ENCODE measurements at regions not wholly inside any gene's neighbourhood (a gene's known extent, or its start where the extent isn't known, plus 50 kb on each side); places are given as distances from the start of the nearest gene placed in this dataset.

DNA sequence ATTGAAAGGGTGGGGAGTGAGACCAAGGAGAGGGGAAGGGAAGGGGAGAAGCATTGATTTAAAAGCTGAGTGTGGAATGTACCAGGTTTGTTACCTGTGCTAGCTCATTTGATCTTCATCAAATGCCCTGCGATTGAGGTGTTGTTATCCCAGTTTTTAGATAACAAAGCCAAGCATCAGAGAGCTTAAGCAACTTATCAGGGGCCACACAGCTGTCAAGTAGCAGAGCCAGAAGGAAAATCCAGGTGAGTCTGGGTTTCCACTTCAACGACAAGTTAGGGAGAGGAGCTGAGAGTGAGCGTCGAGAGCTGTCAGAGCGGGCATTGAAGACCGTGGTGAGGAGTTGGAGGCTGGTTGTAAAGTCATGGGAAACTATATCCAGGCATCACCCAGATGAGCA lies 146.9 kb upstream of the IRF2BP2 start:
- no peak for DNase-seq (ENCODE audit: low spot score)

DNA sequence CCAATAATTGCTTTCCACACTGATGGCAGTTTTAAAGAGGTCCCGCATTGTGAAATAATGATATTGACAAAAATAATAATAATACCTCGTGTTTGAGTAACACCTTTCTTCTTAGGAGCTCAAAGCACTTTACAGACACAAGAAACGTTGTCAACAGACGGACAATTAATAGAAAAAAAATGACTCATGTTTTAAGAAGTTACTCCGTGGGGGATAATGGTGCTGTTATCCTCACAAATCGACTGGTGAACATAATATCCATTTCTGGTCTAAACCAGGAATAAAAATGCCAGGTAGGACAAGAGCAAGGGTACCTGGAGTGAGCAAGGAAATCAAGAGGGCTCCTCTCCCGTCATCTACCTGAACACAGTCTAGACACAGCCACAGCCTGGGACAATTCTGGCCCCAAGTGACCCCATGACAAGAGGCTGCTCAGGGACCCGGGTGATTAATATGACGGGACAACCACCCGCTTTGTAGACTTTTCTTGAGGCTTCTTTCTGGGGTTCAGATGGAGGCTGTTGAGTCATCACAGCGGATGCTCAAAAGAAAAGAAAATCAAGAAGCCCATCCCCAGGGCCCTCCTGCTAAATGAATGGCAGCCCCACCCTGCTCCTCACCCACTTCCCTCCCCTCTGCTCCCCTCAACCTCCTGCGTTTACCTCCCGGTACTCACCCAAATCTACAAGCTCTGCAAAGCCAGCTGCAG lies 146.2 kb upstream of the IRF2BP2 start:
- no peak for DNase-seq (ENCODE audit: low spot score)

- no peak for DNase-seq (ENCODE audit: low spot score)
Observed at GRCh38 chr1:234755449-234755863, 145.5 kb upstream of the IRF2BP2 start.

DNA sequence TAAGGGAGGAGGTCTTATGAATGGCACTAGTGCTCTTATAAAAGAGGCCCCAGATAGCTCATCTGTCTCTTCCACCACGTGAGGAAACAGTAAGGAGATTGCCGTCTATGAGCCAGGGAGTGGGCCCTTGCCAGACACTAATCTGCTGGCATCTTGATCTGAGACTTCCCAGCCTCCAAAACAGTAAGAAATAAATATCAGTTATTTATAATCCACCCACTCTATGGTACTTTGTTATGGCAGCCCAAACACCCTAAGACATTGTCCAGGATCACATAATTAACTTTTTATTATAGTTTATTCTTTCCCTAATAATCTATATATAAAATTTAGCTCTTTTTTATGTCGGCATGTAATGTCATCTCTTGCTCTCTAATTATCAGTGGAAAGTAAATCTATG lies 144.0 kb upstream of the IRF2BP2 start:
- no peak for DNase-seq (ENCODE audit: low spot score)

- DNase-seq (ENCODE audit: low spot score): no peak
Observed at GRCh38 chr1:234752927-234753326, 142.9 kb upstream of the IRF2BP2 start.

DNA sequence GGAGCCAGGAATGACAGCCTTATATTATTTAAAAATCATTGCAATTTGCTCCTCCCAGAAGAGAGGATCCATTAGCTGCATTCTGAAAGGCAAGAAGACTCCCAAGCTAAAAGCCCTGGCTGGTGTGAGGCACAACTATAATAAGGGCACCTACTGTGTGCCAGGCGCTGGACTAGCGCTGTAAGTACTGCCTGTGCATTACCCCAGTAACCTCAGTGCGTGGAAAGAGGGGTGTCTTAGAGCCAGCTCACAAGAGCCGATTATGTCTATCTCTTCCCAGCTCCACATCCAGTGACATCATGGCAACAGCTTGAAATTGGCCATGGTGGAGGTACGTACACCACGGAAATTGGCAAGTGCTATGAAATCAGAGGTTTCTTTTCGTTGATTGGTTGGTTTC lies 141.7 kb upstream of the IRF2BP2 start:
- DNase-seq (ENCODE audit: low spot score): no peak

- no peak for DNase-seq (ENCODE audit: low spot score)
Observed at GRCh38 chr1:234750922-234751627, 141.1 kb upstream of the IRF2BP2 start.

GRCh38 chr1:234748713-234749112 lies 138.7 kb upstream of the IRF2BP2 start:
- no peak for DNase-seq (ENCODE audit: low spot score)

DNA sequence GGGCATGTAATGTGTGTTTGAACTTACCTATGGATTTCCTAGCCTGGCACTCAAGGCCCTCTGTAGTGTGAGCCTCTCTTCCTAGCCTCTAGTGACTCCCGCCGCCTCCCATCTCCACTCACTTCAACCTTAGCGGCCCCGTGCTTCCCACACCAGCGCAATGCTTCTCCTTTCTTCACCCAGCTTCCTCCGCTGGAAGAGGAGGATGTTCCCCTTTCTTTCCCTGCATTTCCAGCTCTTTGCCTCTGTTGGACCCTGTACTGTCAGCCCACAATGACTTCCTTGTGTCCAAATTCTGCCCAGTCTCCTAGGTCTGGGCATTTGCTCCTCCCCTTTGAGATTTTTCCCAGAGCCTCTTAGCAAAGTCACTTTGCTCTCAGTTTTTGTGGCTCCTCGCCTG lies 138.1 kb upstream of the IRF2BP2 start:
- no peak for DNase-seq (ENCODE audit: low spot score)

- DNase-seq (ENCODE audit: low spot score): no peak
Observed at GRCh38 chr1:234746798-234747196, 136.8 kb upstream of the IRF2BP2 start.

DNA sequence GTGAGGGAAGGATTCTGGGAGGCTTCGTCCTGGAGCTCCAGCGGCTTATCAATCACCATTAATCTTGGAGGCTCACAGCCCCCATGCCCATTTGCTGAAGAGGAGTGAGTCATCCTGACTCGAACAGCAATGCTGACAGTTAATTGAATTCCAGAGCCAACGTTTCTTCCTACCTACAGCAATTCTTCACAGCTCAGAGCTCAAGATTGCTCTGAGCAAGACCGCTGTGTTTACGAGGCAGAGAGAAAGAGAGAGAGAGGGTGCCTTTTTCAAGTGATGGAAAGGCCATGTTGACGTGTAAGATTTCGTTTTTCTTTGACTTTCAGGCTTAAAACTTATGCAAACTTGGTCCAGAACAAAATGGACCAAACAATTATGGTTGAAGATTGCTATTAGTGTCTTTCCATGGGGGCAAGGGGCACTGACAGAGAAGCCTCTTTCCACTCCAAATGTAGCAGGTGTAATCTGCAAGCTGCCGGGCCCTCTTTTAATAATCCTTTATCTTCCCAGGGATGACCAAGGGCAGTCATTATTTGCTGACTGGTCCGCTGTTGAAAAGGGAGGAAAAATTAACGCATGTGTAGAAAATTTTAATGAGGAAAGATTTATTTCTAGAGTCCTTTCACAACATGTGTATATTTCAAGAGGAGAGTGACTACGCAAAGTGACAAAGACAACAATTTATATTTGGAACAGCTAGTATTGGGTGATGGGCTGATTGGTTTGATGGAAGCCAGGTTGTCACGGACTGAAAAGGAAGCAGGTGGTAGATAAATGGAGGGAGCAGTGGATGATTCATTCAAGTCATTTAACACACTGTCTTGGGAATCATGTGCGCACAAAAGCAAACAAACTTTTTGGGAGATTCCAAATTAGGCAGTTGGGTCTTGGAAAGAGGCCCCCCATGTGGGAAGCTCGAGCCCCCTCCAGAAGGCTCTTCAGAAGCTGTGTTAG lies 136.1 kb upstream of the IRF2BP2 start:
- DNase-seq (ENCODE audit: low spot score): no peak

GRCh38 chr1:234745276-234745675 lies 135.3 kb upstream of the IRF2BP2 start:
- DNase-seq (ENCODE audit: low spot score): no peak

GRCh38 chr1:234743791-234744611 lies 134.0 kb upstream of the IRF2BP2 start:
- DNase-seq (ENCODE audit: low spot score): no peak

- no peak for DNase-seq (ENCODE audit: low spot score)
Observed at GRCh38 chr1:234742622-234743021, 132.6 kb upstream of the IRF2BP2 start.

GRCh38 chr1:234737967-234738314 lies 128.0 kb upstream of the IRF2BP2 start:
- DNase-seq (ENCODE audit: low spot score): no peak

DNA sequence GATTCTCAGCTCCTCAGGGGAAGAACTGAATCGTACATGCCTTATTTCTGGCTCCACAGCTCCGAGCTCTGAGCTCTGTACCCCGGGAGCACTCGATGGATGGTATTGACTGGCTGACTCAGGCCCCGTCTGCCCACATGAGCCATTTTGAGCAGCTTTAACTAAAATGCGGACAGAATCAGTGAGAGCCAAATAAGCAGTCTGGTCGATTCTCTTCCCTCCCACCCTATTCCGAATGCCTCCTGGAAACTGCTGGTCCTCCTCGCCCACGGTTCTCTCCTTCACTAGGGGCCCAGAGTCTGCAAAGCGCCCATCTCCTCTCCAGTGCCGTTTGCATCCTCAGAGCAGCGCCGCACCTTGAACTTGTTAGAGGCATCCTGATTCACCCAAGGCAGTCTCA lies 125.9 kb upstream of the IRF2BP2 start:
- no peak for DNase-seq (ENCODE audit: low spot score)

DNA sequence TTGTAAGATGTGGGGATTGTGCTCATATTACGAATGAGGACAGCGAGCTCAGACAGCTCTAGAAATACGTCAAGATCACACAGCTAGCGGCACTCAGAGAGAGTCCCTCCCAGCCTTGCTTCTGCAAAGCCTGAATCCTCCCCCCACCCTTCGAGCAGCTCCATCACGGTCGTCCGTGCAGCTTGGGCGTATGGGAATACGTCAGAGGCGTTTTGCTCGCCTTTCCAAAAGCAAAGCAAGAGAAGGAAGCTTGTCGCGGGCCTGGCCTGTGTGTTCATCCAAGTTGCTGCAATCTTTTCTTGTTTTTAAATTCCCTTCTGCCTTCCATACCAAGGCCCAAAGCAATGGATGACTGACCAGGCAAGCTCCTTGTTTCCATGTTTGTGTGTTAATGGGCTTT lies 125.5 kb upstream of the IRF2BP2 start:
- no peak for DNase-seq (ENCODE audit: low spot score)

- DNase-seq (ENCODE audit: low spot score): no peak
Observed at GRCh38 chr1:234734869-234735268, 124.9 kb upstream of the IRF2BP2 start.

DNA sequence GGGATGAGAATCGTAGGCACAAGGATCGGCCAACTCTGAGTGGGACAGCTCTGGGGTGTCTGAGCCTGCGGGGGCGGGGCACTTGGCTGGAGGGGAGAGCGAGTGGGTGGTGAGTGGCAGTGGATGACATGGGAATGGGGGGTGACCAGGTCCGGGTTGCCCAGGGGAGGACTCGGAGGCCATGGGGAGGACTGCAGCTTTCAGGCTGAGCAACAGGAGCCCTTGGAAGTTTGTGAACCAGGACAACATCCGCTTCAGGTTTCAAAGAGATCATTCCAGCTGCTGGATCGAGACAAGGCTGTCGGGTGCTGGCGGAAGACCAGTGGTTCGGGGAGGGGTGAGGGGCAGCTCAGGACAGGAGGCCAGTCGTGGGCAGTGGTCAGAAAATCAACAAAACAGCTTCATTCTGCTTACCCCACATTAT lies 124.4 kb upstream of the IRF2BP2 start:
- DNase-seq (ENCODE audit: low spot score): no peak

DNA sequence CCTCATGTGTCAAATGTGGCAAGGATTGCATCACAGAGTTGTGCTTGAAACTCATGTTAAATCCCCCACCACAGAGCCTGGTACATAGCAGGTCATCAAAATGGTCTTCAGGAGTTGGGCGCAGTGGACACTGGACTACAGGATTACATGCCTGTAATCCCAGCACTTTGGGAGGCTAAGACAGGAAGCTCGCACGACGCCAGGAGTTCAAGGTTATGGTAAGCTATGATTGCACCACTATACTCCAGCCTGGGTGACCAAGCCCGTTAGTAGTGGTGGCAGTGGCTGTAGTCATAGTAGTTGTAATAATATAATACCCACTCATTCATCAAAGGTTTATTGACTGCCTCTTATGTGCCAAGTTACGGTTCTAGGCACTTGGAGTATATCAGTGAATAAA lies 123.4 kb upstream of the IRF2BP2 start:
- DNase-seq (ENCODE audit: low spot score): no peak

DNA sequence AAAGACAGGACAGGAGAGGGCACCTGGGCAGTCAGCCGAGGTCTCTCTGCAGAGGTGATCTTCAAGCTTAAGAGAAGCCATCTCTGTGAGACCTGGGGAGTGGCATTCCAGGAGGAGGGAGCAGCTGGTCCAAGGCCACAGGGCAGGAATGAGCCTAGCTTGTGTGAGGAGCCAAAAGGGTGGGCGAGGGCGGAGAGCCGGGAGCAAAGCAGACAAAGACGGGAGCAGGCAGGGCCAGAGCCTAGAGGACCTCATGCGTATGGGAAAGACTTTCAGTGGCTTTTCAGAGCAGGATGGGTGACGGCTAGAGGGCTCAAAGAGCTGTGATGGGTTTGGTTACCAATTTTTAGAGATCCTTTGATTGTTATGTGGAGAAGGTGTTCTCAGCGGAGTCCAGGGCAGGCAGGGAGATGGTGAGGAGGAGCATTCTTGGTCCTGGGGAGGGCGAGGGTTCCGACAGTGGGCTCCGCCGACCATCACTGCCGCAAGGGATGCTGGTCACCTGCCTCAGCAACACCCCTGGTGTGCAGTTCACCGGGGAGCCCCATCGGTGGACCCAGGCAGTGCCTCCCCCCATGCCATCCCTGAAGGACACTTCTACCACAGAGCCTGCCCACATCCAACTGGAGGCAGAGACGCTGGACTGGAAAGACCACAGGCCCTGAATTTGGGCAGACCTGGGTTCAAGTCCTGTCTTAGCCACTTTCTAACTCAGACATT lies 122.9 kb upstream of the IRF2BP2 start:
- DNase-seq (ENCODE audit: low spot score): no peak

Measured in kidney capillary endothelial cell (primary cell).